ENCODE measurements at regions not wholly inside any gene's neighbourhood (a gene's known extent, or its start where the extent isn't known, plus 50 kb on each side); places are given as distances from the start of the nearest gene placed in this dataset.
A peak's percentile ranks its signal among the peaks of the same experiment; 100 is the strongest.
"Not testable (repeated sequence)": the region's sequence is repeated elsewhere in the genome, so short reads cannot be mapped to it uniquely, and the experiment has no call there.

DNA sequence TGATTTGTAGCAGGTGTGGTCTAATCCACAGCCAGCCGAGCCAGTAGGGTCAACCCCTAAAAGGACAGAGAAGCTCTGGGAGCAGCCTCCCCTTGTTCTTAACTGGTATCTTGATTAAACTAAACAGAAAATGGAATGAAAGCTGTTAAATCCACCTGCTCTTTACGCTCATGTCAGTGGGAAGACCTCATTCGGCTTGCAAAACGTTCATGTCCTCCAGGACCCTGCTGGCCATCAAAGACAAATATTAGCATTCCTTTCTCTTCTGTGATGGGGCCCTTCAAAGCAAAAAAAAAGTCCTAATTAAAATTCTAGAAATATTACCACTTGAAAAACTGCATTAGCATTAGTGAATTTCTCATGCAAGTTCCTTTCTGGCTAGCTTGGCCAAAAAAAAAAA, 355.0 kb downstream of the ANAPC1 start:
- not testable (repeated sequence) for DNase-seq (ENCODE audit: low read depth, low spot score)

DNA sequence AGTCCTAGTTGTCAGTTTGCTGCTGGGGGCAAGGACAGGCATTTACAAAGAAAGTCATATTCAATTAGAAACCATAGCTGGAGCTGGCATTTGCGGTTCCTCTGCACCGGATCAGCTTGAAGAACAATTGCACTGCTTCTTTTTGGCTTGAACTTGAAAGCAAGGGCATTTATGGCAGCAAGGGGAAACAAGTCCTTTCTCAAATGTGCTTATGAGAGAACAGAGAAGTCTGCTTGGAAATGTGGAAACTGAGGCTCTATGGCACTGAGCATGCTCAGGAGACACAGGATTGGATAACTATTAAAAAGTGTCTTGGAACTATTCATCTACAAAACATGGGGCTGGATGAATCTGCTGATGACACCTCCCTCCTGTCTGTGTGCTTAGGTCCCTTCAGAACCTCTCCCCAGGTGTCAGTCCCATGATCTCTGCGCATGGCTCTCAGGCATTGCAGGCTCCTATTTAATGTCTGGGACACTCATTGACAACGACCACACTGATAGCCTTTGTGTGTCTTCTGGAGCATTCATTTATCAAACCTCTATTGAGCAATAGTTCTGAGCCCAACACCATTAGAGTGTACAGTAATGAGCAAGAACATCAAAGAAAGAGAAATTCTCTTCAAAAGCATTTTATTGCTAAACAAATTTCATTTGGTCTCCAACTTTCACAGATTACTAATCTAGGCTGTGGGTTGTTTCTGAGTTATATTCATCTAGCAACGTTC, 353.6 kb downstream of the ANAPC1 start:
- not testable (repeated sequence) for DNase-seq (ENCODE audit: low read depth, low spot score)

DNA sequence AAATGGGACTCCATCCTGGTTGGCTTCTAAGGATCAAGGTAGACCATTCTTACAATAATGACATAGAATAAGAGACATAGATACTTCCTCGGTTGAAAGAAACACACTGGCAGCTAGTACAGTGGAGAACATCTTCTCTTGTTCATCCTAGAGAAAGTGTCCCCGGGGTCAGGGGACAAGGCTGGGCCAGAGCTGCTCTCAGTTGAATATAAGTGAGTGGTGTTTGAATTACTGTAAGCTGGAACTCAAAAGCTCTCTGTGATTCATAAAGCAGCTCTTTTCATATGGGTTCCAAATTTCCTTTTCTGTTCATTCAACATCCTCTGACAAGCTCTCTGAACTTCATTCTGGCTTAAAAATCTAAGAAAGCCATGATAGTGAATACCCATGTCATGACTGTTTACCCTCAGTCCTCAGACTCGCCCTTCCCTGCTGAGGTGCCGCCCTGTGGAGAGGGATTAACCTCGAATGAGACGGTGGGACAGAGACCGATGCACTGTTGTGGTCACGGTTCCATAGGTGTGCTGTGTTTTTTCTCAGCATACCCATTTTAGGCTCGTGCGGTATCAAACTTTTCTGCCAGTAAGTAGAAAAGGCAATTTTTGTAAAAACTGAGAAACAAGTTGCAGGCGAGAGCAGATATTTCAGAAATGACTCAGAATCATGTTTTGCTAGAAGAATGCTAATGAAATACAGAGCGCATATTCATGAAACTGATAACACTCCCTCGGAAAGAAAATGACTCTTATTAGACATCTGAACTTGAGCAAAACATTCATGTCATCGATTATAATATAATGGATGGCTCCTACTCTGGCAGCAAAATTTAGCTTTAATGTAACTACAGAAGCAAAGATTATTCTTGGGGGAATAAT, 351.1 kb downstream of the ANAPC1 start:
- not testable (repeated sequence) for DNase-seq (ENCODE audit: low read depth, low spot score)

DNA sequence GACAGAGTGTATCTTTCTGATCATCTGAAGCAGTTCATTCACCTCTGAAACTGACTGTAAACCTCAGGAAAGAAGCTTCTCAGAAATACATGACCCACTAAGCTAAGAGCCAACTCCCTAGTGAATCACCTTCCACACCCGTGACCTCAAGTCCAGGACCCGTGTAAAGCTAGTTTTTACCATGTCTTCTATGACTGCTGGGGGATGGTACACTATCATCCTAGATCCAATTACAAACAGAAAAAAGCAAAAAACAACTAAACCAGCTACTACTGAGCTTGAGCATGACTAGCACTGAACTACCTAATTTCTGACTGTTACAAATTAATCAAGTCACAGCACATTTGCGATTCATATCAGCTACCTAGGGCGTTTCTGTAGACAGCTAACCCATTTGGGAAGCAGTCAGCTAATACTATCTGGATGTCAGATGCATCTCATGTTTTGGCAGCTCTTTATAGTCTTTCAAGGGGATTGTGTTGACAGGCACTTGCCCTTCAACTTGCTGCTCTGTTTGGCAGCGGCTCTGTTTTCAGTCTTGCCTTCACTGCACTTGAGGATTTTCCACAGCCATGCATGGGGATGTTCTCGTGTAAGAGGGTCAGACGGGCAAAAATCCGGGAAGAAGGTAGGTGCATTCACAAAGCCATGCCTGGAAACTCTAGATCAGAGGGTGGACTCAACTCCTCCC, 350.3 kb downstream of the ANAPC1 start:
- not testable (repeated sequence) for DNase-seq (ENCODE audit: low read depth, low spot score)

DNA sequence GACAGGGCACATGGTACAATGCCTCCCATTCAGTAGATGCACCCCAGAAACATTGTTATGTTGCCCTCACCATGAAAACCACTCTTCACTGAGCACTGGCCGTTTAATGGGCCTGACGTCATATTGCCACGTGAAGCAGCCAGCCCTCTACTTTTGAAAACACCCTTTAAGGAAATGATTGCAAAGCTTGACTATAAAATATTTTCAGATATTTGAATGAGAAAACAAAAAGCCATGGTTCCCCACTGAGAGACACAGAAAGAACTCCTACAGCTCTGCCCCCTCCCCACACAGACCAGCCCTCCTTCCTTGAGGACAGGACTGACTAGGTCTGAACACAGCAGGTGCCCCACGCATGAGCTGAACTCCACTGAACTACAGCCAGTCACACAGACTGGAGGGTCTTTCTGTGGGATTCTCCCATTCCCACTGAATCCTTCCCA, 349.1 kb downstream of the ANAPC1 start:
- DNase-seq (ENCODE audit: low read depth, low spot score), result peak; percentile 3

DNA sequence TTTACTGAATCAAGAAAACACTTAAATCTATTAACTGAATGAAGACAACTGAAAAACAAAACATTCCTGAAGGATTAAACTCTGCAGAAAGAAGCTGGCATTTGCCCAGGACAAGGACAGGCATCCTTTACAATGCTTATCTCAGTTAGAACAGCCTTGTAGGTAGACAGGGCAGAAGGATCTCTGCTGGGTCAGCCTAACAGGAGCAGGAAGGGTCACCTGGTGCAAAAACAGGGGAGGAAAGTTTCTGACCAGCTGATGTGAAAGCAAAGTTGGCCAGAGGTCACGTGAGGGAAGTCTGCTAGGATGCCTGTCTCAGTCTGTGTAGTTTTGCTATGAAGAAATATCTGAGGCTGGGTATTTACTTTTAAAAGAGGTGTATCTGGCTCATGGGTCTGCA, 348.6 kb downstream of the ANAPC1 start:
- DNase-seq (ENCODE audit: low read depth, low spot score), result no peak

DNA sequence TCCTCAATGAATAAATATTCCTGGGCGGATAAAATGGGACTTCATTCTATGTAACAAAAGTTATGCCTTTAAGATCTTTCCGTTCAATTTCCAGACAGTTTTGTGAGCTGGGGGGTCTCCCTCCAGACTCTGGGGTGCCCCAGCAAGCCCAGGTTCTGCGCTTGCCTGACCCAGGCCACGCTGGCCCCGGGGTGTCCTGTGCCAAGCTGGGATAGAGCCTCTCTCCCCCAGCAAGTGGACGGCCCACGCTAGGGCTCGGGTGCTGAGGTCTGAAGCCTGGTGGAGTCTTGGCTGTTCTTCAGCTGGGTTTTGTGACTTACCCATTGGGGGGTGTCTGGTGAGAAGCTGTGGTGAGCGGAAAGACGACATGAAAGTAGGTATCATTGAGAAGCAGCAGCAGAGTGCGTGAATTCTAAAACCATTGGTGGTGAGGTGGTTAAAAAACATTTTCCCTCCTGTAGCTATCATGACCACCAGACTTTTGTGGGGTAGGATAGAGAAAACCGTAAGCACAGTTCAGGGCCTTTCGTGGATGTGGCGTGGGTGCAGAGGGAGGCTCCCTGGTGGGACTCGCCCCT, 346.8 kb downstream of the ANAPC1 start:
- DNase-seq (ENCODE audit: low read depth, low spot score), result no peak

DNA sequence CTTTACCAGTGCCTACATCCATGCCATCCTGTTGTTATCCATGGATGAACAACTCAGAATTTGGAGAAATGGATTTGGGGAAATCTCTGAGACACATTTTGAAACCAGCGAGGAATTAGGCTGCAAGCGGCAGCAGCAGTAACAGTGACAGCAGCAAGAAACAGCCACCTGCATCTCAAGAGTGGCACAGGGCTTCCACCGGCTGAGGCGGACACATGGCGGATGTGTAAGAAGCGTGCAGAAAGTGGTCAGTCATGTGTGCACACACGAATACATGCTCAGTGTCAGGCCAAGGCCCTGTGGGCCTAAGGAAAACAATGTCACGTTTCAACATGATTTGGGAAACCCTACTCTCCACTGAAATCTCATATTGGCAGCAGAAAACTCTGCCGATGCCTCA, 344.0 kb downstream of the ANAPC1 start:
- DNase-seq (ENCODE audit: low read depth, low spot score), result not testable (repeated sequence)

DNA sequence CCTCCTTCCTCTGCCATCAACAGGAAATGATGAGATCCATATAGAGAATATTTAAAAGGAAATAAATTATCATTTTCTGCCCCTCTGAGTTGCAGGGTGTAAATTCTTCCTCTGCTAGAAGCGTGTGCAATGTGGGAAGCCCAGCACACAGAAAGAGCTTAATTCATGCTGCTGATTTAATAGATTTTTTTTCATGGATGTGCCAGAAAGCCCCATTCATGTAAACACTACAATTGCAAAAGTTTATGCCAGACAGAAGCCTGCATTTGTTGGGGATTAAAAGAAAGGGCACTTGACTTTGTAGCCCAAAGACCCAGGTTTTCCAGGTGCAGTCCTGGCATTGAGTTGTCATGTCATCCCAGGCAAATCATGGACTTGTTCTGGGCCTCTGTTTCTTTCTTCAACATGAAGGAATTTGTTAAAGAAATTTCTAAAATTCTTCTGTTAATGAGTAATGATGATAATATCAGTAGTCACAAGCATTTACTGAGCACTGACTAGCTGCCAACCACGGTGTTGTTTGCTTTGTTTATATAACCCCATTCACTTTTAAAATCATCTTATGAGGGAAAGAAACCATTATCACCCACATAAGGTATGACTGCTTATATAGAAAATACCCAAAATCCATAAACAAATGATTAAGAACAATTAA, 341.7 kb downstream of the ANAPC1 start:
- not testable (repeated sequence) for DNase-seq (ENCODE audit: low read depth, low spot score)

DNA sequence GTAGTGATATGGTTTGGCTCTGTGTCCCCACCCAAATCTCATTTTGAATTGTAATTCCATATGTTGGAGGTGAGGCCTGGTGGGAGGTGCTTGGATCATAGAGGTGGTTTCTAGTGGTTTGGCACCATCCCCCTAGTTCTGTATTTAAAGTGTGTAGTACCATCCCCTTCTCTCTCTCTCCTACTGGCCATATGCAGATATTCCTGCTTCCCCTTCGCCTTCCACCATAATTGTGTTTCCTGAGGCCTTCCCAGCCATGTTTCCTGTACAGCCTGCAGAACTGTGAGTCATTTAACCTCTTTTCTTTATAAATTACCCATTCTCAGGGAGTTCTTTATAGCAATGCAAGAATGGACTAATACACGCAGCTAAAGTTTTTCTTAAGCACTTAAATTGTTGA, 340.0 kb downstream of the ANAPC1 start:
- DNase-seq (ENCODE audit: low read depth, low spot score), result not testable (repeated sequence)

DNA sequence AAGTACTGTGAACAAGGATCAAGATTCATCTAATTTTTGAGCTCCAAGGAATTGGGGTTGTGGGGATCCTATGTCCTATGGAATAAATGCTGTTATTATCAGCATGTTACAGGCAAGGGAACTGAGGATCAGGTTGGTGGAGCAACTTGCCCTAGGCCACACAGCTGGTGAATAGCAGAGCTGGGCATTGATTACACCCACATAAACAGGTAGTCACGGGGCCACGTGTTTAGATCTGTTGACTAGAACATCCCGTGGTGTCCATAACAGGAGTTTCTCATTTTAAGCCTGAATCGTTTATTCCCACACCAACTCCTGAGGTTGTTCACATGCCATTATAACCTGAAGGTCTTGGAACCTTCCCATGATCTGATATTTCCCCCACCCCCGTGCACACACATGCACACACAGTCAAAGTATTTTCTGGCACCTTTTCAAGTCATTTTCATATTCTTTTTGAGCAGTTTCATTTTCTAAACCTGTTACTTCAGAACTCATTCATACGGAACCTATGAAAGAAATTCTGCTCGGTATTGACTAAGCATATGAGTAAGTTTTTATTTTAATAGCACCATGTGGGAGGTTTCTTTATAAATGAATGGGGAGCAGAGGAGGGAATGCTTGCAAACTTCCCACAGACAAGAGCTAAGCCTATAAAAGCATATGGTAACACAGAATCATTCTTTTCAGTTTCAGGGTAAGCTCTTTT, 338.1 kb downstream of the ANAPC1 start:
- DNase-seq (ENCODE audit: low read depth, low spot score), result not testable (repeated sequence)

DNA sequence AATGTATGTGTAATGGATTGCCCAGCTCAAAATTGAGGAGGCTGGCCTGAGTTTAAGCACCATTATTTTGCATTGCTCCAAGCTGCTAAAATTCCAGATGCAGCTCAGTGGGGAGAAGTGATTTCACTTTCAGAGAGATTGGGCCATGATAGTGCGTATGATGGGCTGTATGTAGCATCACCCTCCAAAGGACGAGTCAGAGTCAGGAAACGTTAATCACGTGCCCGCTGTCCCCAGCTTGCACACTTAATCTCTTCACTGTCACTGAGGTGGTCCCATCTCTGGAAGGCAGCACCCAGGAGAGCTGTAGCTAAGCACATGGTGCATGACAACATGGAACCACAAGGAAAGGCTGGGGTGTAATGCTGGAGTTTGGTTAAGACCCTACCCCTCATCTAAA, 337.4 kb downstream of the ANAPC1 start:
- DNase-seq (ENCODE audit: low read depth, low spot score), result not testable (repeated sequence)

DNA sequence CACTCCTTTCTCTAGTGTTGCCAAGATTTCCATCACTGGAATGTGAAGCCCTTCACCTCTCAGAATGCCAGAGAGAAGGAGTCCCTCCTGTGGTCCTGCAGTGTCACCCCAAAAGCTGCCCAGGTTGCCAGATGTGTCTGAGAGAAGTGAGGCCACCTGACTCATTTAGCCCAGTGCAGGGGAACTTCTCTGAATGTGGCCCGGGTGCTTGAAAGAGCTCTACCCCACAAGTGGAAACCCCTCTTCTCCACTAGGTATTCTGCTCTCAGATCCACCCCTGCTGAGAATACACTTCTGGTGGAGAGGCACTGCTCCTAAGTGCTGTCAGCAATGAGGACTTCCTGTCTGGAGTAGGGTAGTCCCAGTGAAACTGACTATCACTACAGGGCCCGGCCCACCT, 334.8 kb downstream of the ANAPC1 start:
- not testable (repeated sequence) for DNase-seq (ENCODE audit: low read depth, low spot score)

DNA sequence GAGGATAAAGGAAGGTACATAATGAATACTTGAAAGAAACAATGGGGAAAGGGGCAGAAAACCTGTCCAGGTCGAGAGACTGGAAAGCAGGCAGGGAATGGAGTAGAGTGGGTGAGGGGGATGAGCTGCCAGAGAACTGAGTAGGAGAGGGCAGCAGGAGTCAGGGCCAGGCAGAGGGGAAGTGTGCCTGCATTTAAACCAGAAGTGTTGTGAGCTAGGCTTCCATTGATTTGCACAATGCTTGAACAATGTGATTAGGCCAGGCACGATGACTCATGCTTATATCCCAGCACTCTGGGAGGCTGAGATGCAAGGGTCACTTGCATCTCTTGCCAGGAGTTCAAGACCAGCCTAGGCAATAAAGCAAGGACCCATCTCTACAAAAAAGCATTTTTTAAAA, 332.6 kb downstream of the ANAPC1 start:
- DNase-seq (ENCODE audit: low read depth, low spot score), result not testable (repeated sequence)

DNA sequence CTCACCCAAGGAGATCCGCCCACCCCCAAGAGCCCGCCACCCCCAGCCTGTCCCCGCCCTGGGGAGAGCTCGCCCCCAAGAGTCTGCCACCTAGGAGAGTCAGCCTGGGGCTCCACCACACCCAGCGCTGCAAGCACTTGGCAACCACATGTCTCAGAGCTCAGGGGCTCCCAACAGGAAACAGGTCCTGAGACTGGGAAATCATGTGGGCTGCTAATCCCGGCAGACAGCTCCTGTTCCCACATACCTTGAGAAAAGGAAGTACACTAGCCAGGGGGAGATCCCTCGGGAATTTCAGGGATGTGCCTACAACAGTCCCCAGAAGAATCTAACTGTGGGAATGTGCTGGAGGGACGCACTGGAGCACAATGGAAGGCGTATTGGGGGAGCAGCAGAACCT, 331.4 kb downstream of the ANAPC1 start:
- not testable (repeated sequence) for DNase-seq (ENCODE audit: low read depth, low spot score)

DNA sequence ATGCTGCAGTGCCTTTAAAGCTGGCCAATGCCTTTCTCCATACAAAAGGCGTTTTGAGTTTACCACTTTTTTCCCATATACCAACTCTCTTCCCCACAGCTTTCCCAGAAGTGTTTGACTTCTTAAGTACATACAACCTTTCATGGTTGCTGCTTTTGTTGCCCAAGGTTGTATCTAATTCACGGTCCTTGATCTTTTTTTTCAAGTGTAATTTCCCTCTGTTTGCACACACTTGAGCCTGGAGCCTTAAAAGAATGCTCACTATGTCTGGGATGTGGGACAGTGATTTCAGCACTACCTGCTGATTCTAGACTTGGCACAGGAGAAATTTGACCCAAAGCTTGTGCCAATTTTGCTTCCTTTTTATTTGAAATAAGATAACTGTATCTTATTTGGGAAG, 324.7 kb downstream of the ANAPC1 start:
- not testable (repeated sequence) for DNase-seq (ENCODE audit: low read depth, low spot score)

DNA sequence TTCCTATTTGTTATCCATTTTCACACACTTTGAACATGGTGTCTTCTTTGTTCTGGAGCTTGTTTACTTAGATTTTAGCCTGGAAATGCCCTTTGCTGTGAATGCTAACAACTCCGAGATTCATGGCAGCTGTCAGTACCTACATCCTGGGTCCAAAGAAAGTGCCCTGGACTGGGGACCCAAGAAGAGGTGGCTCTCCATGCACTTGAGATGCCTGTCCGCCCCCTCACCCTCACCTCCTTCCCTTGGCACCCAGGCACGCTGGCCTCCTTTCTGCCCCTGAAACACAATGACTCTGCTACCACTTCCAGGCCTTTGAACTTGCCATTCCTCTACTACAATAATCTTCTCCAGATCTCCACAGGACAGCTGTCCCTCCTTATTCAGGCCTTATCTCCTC, 324.2 kb downstream of the ANAPC1 start:
- DNase-seq (ENCODE audit: low read depth, low spot score), result not testable (repeated sequence)

DNA sequence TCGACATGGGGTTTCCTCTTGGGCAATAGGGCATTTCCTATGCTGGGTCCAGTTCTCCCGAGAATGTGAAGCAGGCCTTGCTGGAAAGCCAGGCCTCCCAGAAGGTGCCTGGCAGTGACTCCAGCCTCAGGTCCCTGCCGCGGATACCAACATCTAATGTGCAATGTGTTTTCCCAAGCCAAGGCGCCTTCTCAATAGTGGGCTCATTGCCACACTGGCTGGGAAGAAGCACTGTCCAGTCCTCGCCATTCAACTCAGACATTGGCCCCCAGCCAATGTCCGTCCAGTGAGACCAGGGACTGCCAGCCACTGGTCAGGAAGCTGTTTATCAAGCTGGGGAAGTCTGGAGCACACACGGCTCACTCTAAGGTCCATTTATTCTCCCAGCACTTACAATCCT, 317.9 kb downstream of the ANAPC1 start:
- not testable (repeated sequence) for DNase-seq (ENCODE audit: low read depth, low spot score)

DNA sequence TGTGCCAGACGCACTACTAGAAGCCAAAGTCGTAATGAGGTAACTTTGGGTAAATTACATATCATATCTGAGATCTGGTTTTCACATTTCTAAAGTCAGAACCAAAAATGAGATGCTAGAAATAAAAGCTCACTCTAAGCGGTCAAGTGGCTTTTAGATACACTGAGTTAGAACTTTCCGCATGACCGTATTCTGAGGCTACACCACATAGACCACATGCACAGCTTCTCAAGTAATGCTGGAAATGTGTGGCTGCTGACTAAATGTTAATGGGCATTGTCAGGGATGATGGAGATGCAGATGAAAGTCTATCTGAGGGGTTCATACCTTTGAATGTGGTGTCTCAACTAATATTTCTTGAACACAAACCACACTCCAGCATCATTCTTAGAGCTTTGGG, 316.8 kb downstream of the ANAPC1 start:
- DNase-seq (ENCODE audit: low read depth, low spot score), result not testable (repeated sequence)

DNA sequence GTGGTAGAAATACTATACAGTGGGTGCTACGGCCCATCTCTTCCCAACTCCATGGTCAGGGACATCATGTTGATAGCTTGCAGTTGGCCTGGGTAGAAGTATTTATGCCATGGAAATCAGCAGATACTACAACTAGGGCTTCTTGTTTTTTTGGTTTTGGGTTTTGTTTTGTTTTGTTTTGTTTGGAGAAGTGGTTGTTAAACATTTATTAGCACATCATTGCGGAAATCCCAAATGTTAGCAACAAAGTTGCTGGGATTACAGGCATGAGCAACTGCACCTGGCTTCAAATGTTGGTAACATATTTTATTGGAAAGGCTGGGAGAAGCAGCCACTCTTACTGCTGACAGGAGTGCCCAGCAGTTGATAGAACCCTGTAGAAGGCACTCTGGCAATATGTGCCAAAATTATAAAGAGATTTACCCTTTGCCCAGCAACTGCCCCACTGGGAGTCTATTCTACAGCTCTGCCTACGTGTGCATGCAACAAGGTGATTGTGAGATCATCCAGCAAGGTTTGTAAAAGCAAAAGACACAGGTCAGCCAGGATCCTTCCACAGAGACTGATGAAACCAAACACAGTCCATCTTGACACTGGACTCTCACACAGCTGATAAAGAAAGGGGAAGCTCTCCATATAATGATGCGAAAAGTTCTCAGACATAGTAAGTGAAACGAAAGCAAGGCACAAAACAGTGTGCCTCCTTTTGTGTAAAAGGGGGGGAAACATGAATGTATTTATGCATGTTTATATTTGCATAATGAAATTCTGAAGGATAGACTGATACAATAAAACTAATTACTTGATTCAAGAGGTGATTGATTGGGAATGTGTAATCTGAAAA, 314.4 kb downstream of the ANAPC1 start:
- not testable (repeated sequence) for DNase-seq (ENCODE audit: low read depth, low spot score)
